ACHN (cell line): ENCODE measurements at regions not wholly inside any gene's neighbourhood (a gene's known extent, or its start where the extent isn't known, plus 50 kb on each side); places are given as distances from the start of the nearest gene placed in this dataset.

ENCODE experiments used
- DNase-seq: peaks from one replicate; pipeline ENCODE4 v3.0.0-alpha.2; 2015
- in situ Hi-C: cut with HindIII; loops from 2 replicates; pipeline ENCODE4 v1.10.0; 2017; ENCODE audit warnings: low sequenced_read_pairs, low pct_ligation_motif_present, low pct_unique_long_range_greater_than_20kb

DNA sequence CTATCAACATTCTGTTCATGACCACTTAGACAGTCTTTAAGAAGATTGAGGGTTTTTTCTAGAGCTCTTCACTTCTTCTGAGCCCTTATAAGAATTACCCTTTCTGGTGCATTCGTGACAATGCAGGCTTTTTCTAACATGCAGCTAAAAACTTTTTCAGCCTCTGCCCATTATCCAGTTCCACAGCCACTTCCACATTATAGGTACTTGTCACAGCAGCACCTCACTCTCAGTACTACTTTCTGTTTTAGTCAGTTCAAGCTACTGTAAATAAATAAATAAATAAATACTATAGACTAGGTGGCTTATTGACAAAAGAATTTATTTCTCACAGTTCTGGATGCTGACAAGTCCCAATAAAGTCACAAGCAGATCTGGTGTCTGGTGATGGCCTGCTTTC is 284.4 kb upstream of the PKN2 start:
- in situ Hi-C loops: no loop called here

DNA sequence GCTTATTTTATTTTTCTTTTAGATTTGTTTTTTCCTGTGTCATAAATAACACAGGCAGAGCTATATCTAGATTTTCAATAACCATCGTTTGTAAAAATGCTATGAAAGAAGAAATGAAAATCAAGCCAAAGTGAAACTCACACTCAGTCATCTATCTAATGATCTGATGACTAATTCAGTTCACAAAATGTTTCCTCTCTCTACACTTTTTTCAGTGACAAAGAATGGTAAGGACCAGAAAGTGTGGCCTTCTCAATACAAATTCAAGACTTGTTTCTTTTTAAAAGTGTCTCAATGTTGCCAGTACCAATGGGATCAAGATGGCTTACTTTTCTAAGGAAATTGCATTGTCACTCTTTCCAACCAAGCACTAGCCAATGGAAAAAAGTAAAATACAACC is 282.8 kb upstream of the PKN2 start:
- in situ Hi-C loops: no loop called here
- no peak for DNase-seq

More for the DNA sequence above, 284.4 kb upstream of the PKN2 start:
- DNase-seq: no peak

DNA sequence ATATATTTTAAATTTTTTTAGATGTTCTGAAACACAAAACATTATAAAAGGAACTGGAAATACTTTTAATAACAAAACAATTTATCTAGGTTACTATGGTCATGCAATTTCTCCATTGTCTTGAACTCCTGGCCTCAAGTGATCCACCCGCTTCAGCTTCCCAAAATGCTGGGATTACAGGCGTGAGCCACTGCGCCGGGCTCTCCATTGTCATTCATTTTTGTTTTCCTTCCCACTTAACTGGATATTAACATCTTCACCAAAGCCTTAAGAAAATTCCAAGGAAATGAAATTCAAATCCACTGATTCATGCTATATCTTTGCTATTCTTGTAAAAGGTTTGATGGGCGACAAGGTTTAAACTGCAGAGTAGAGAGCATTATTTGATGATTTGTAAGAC is 279.5 kb upstream of the PKN2 start:
- no peak for DNase-seq
- in situ Hi-C loops: no loop called here

DNA sequence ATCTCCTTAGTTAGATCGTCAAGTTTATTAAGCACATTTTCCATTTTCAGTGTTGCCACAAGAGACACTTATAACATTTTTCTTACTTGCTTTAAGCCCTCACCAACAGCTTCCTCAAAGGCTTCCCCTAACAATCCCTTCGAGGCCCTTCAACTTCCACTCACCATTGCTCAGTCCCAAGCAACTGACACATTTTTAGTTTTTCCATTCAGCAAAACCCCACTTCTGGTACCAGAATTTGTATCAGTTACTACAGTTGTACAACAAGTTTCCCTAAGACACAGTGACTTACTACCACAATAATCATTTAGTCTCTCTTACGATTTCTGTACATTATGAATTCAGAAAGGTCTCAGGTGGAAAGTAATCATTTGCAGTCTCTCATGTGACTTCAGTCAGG is 276.8 kb upstream of the PKN2 start:
- no peak for DNase-seq
- in situ Hi-C loops: no loop called here

DNA sequence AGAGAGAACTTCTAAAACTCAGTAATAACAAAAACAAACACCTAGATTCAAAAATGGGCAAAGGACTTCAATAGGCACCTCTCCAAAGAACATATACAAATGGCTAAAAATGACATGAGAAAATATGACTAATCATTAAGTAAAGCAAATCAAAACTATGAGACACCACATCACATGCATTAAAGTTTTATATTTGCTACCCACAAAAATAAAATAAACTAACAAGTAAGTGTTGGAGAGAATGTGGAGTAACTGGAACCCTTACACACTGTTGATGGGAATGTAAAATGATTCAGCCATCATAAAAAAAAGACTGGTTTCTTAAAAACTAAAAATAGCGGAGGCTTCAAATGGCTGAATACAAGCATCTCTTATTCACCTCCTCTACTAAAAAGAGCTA is 262.1 kb upstream of the PKN2 start:
- DNase-seq: no peak
- in situ Hi-C loops: no loop called here

DNA sequence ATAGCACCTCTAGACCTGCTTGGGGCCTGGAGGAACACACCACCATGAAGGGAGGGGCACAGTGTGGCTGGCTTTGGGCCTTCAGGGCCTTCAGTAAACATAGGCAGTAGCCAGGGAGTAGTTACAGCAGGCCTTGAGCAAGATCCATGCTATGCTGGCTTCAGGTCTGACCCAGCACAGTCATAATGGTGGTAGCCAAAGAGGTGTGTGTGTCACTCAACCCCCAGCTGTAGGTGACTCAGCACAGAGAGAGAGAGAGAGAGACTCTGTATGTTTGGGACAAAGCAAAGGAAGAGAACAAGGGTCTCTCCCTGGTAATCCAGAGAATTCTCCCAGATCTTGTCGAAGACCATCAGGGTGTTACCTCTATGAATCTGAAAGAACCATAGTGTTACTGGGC is 250.5 kb upstream of the PKN2 start:
- in situ Hi-C loops: no loop called here
- DNase-seq: no peak

DNA sequence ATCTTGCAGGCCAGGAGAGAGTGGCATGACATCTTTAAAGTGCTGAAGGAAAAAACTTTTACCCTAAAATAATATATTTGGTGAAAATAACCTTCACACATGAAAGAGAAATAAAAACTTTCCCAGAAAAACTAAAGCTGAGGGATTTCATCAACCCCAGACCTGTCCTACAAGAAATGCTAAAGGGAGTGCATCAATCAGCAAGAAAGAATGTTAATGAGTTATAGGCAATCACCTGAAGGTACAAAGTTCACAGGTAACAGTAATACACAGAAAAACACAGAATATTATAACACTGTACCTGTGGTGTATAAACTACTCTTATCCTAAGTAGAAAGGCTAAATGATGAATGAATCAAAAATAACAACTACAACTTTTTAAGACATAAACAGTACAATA is 249.2 kb upstream of the PKN2 start:
- in situ Hi-C loops: no loop called here
- DNase-seq: no peak

DNA sequence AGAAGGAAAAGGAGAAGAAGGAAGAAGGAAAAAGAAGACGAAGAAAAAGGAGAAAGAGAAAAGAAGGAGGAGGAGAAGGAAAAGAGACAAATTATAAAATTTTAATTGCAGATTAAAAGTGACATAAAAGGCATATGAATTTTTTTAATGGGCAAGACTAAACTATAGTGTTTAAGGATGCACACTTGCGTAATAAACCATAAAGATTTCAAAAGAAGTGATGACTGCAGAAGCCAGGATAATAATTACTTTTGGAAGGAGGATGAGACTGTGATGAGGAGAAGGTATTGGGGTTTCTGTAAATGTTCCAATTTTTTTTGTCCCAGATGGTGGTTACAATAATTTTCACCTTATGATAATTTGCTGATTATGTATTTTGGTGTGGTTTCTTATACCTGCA is 243.1 kb upstream of the PKN2 start:
- DNase-seq: no peak
- in situ Hi-C loops: no loop called here

DNA sequence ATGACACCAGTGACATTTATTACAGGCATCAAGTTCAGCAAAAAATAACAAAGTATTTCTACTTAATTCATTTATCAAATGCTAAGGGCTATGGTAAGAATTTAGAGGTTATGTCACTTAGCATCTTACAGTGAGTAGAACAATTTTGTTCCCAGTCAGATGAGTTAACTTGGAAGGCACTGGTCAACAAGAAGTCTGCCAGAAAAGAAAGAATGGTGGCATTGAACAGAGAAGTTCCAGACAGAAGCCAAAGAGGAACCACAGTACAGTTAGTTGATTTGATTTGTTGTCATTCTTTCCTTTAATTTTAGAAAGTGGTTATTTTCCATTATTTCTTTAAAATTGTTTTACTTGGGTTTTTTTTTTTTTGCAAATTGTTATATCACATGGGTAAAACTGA is 232.2 kb upstream of the PKN2 start:
- in situ Hi-C loops: no loop called here
- DNase-seq: no peak

DNA sequence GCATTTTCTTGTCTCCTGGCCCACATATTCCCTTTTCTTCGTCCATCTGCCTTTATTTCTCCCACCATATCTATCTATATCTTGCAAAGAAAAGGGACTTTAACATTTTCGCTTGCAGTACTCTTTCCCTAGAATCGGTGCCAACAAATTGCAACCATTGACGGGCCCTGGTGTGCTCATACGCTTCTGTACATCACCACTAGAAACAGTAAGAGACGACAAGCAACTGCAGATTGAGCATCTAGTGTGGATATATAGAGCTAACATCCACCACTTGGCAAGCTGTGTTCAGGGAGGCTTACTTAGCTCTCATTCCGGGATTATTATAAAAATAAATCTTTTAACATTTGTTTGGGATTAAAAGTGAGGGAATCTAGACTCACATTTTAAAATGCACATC is 230.8 kb upstream of the PKN2 start:
- DNase-seq: no peak
- in situ Hi-C loops: no loop called here

DNA sequence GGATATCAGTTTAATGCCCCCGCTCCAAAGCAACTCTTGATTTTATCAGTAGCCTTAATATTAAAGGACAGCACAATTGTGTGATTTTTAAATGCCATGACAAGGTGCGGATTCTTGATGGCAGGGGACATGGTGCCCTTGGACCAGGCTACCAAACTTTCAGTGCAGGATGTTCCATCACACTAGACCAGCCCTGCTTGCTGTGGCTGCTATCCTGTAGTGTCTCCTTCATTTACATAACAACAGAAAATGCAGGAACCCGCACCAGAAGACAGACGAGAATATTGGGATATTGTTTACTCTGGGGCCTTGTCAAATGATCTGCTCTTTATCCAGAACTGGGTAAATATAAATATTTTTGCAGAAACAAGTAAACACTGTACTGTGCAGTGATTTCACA is 229.3 kb upstream of the PKN2 start:
- DNase-seq: no peak
- in situ Hi-C loops: no loop called here

DNA sequence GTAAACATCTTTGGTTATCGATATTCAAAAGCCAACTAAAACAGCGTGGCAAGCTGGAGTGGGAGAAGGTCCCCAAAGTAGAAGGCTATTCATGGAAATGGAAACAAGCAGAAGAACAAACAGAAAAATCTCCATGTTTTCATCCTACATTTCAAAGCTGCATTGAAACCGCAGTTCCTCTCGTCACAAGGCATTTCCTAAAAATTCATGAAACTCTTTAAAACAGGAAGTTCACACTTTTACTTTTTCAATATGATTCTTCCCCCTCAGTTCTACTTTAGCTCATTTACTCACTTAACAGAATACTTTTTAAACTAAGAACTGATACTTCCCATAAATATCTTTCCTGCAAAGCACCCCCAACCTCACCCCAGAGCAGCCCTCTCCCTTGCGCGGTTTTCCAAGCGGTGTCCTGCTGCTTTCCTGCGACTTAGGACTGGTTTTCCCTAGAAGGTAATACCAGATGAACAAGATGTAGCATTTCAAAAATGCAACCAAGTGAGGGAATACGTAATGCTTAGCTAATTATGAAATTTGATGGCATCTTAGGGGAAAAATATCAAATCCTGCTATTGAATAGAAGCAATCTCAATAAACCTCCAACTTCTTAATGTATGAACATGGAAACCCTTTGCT is 228.3 kb upstream of the PKN2 start:
- in situ Hi-C loops: no loop called here
- DNase-seq: no peak

DNA sequence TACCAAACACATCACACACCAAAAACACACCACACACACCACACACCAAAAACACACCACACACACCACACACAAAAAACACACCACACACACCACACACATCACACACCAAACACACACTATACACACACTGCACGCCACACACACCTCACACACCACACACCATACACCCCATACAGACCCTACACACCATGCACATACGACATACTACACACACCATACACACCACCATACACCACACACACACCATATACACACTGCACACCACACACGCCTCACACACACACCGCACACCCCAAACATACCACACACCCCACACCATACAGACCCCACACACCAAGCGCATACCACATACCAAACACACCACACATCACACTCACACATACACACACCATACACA is 226.9 kb upstream of the PKN2 start:
- in situ Hi-C loops: no loop called here
- no peak for DNase-seq

DNA sequence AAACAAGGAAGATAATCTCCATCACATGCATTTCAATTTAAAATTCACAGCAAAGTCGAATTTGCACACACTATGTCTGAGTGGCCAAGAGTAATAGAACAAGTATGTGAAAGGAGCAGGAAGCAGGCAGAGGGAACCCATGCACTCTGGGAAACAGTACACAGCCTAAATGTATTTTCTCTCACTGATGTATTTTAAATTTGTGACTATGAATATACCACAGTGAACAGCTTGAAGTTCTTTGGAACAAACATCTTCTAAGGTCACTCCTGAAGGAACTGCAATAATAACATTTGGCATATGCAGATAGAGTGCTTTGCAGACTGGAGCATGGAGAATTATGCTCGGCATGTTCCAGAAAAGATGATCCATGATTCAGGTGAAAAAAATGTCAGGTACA is 223.1 kb upstream of the PKN2 start:
- no peak for DNase-seq
- in situ Hi-C loops: no loop called here

DNA sequence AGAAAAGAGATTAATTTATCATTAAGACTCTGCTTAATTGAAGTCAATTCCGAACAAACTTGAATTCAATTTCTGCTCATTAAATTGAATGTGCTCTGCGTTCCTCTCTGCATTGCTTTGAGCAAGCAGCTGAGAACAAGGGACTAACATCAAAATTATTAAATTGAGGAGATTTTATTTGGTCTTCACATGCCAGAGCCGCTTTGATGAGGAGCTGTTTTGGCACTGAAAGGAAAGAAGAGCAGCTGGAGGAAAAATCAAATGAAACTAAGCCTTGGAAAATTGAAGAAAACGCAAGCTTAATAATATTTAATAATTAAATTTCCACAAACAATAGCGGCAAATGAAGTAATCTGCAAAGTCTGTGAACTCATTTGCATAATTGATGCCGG is 222.0 kb upstream of the PKN2 start:
- no peak for DNase-seq
- in situ Hi-C loops: no loop called here

DNA sequence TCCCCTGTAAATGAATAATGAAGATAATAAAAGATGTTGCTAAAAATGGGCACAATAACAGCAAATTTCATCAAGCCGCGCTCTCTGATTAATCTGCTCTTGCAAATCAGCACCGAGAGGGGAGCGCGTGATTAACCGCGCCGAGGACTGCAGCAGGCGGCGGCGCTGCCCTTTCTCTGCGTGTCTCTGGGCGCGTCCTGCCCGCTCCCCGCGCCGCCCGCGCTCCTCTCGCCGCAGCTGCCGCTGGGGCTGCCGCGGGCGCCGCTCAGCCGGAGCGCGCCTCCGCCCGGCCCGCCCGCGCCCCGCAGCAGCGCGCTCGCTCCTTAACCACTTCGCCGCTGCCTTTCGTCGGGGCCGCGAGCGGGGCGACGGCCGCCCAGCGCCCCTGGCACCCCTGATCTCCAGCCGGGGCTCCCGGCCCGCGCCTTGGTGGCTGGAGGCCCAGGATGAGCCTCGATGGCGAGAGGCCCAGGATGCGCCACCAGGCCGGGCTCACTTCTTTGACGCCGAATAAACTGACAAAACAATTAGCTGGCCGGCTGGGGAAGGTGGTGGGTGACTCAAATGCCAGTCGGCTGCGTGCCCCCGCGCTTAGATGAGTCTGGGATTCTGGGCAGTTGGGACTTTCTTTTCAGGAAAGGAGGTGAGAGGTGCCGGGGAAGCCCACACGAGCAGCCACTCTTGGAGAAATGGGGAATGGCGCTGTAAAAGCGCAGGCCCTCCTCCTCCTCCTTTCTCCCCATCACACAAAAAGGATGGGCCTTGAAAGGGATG is 221.4 kb upstream of the PKN2 start:
- in situ Hi-C loops: no loop called here
- DNase-seq: peak; percentile 1

DNA sequence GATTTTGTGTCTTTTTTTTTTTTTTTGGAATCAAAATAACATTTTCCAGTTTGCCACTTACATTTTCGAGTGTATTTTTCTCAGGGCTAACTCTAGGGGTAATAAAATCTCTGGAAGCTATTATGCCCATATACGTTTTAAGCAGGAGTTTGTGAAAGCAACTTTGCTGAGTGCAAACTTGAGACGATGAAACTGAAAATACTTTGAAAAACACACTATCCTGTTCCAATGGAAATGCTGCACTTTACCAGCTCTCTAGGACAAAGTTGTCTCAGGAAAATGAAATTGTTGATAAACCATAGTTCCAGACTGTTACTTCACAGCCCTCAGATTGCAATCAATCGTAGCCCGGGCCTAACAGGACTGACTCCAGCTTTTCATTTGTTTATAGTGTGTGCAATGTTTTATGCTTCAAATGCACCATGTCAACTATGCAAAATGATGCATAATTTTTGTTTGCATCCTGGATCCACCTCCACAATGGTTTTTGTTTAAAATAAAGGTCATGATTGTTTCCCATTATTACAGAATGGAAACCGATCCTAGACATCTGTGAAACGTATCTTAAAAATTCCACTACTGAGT is 220.6 kb upstream of the PKN2 start:
- in situ Hi-C loops: no loop called here
- no peak for DNase-seq

DNA sequence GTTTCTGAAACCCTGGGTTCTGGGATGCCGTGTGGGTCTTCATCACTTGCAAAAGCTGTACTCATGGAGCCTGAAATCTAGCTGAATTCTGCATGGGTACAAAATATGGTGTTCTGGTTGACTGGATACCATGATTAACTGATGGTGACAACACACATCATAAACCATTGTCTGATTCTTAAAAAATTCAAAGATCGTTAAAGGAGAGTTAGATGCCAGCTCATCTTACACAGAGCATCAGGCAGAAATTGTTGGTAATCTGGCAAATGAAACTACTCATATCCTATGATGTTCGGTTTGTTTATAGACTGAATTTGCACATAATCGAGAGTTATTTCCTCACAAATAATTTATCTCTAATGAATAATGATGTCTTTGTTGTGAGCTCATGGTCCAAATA is 218.1 kb upstream of the PKN2 start:
- no peak for DNase-seq
- in situ Hi-C loops: no loop called here

DNA sequence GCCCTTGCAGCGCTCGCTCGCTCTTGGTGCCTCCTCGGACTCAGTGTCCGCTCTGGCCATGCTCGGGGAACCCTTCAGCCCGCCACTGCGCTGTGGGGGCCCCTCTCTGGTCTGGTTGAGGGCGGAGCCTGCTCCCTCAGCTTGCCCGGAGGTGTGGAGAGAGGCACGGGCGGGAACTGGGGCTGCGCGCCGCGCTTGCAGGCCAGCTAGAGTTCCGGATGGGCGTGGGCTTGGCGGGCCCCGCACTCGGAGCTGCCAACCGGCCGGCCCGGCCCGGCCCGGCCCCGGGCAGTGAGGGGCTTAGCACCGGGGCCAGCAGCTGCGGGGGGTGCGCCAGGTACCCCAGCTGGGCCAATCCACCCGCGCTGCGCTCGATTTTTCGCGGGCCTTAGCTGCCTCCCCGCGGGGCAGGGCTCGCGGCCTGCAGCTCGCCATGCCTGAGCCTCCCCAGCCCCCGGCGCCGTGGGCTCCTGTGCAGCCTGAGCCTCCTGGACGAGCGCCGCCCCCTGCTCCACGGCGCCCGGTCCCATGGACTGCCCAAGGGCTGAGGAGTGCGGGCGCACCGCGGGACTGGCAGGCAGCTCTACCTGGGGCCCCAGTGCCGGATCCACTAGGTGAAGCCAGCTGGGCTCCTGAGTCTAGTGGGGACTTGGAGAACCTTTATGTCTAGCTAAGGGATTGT is 217.0 kb upstream of the PKN2 start:
- no peak for DNase-seq
- in situ Hi-C loops: no loop called here

DNA sequence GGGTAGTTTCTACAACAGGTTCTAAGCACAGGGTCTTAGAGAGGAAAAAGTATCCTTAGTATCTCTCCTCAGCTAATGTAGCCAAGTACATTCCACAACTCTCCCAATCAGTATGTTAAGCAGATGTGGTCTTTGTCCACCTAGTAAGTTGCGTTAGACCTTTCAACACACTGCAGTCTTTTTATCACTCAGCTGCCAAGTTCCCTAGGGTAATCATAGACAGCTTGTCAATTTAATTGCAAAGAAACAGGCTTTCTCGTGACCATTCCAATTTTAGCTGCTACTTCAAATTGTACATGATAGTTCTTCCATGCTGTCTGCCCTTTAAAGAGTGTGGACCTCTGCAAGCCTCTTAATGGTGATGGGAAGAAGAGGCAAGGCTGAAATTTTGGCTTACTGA is 211.8 kb upstream of the PKN2 start:
- DNase-seq: no peak
- in situ Hi-C loops: no loop called here
